Hematopoietic multipotent progenitor cell (in vitro differentiated cells): ENCODE measurements at regions not wholly inside any gene's neighbourhood (a gene's known extent, or its start where the extent isn't known, plus 50 kb on each side); places are given as distances from the start of the nearest gene placed in this dataset.
"Not testable (repeated sequence)": the region's sequence is repeated elsewhere in the genome, so short reads cannot be mapped to it uniquely, and the experiment has no call there.

Experiments used
- DNase-seq, 3 donors: peaks; one replicate each; pipeline ENCODE4 v3.0.0-alpha.2; 2011 to 2015; ENCODE audit warnings: low read depth in 2 of 3, low spot score in 2 of 3

DNA sequence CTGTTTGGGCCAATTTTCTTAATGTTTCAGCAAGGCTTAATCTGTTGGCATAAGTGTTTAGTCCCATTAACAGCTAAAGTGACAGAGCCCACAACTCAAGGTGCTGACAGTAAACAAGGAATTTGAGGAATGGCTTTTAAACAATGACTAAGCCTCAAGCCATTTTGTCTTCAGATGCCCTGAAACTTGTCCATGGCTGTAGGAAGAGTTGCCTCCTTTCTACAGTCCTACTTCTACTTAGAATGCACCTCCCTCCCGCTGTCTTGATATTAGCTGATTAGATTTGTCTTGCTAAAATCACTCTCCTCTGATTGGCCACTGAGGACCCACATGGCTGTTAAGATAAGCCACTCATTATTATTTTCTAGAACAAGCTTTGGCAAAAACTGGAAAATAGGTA is 188.4 kb upstream of the OTX2 start:
- no peak for DNase-seq

DNA sequence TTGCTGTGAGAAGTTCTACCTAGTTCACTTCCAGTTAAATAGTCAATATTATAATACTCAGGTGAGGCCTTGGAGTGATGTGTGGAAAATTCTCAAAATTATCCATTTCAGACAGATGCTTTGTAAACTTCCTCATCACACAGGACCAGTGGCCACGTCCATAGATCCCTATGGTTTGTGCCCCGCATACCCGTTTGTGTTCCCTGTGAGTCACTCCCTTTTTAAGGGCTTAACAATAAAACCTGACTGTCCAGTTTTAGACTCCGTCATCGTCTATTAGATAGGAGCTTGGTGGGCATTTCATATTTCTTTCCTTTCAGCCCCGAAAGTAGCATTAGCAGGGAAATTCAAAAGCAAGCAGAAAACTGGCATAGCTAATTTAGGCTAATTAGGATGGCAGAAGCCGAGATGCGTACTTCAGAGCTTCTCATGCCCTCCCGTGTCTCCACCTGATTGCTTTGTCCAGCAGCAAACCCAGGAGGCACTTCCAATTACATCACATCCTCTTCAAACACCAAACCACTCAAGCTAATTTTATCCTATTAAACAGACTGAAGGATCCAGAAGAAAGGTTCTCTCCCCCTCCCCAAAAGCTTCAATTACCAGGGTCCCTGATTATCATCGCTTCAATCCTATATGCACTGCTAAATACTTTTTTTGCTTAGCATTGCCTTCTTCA is 186.6 kb upstream of the OTX2 start:
- DNase-seq, result no peak

DNA sequence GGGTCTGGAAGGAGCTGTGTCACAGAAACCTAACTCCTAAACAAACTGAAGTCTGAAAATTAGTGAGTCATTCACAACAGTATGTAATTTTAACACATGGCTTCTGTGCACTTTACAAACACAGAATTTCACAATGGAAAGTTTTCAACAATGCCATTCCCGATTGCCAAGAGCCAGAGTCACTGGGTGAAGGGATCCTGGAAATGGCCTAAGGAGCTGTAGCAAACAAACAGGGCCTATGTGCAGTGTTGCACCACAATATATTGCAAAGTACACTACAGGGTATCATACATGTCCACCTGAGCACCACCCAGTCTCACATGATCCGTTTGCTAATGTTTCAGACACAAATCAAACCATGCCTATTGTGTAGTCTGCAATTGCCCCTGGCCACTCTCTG is 184.7 kb upstream of the OTX2 start:
- no peak for DNase-seq

DNA sequence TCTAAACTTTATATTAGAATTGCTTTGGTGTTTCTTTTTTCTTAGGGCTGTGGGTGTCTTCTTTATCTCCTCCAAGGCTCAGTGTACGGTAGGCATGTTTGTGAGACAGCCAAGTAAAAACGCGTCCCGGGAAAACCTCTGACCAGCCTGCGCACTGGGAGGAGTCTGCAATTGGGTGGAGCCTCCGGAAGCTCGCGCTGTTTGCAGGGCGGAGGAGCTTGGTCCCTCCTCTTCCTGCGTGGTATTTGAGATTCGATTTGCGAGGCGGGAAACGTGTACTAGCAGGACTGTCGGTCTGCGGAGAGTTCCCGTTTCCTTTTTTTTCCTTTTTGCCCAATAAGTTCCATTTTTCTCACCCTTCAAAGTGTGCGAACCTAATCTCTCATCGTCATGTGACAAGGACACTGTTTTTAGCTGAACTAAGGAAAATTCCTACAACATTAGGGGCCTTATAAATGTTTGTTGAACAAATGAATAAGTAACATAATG is 182.1 kb upstream of the OTX2 start:
- DNase-seq, result no peak

DNA sequence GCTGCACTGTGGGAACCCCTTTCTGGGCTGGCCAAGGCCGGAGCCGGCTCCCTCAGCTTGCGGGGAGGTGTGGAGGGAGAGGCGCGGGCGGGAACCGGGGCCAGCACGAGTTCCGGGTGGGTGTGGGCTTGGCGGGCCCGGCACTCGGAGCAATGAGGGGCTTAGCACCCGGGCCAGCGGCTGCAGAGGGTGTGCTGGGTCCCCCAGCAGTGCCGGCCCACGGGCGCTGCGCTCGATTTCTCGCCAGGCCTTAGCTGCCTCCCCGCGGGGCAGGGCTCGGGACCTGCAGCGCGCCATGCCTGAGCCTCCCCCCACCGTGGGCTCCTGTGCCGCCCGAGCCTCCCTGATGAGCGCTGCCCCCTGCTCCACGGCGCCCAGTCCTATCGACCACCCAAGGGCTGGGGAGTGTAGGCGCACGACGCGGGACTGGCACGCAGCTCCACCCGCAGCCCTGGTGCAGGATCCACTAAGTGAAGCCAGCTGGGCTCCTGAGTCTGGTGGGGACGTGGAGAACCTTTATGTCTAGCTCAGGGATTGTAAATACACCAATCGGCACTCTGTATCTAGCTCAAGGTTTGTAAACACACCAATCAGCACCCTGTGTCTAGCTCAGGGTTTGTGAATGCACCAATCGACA is 180.8 kb upstream of the OTX2 start:
- not testable (repeated sequence) for DNase-seq

DNA sequence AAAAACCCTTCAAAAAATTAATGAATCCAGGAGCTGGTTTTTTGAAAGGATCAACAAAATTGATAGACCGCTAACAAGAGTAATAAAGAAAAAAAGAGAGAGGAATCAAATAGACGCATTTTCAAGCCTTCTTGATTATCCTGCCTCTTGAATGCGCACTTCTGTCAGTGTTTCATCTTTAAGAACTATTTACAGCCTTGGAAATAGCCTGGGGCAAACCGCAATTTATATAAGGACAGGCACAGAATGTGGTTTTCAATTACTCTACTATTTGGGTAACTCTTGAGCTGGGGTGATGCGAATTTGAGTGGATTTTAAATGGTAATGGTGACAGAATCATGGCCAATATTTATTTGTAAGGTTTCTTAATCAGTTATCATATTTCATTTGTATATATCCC is 179.1 kb upstream of the OTX2 start:
- no peak for DNase-seq

DNA sequence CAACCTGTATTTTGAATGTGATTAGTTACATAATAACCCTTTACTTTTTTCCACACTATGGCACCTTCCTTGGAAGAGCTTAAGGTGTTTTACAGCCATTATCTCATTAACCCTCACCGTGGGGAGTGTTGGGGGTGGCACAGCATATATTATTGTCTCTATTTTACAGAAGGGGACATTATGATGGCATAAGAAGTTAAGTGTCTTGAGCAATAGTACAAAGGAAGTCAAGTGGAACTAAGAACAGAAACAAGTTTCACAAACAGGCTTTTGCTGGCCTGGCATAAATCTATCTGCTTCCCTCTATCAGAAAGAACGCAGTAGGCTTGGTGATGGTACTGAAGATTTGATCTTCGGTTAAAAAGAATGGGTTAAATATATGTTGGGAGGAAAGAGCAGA is 169.7 kb upstream of the OTX2 start:
- DNase-seq, result no peak

DNA sequence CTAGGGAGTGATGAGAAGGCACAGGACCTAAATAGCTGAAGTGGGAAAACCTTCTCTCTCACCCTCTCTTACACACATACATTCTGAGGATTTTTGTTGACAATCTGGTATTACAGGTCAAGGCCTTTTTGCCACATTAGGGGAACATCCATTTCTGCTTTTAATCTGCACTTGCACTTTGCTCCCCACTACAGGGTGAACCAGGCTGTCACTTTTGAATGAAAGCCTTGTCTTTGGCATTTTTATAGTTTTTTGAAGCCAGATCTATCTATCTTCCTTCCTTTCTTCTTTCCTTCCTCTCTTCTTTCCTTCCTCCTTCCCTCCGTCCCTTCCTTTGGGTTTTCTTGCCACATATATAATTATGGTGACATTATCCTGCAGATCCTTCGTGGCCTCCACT is 165.9 kb upstream of the OTX2 start:
- no peak for DNase-seq

DNA sequence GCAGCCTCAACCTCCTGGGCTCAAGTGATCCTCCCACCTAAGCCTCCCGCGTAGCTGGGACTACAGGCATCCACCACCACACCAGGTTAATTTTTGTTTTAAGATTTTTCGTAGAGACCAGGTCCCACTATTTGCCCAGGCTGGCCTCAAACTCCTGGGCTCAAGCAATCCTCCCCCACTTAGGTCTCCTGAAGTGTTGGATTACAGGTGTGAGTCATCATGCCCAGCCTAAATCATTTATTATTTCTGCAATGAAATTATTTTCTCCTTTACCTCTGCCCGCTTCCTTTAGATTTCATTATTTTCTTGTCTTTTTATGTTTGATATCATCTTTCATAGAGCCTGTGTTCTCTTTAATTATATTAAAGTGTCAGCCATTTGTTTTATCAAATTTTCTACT is 165.2 kb upstream of the OTX2 start:
- DNase-seq, result no peak

DNA sequence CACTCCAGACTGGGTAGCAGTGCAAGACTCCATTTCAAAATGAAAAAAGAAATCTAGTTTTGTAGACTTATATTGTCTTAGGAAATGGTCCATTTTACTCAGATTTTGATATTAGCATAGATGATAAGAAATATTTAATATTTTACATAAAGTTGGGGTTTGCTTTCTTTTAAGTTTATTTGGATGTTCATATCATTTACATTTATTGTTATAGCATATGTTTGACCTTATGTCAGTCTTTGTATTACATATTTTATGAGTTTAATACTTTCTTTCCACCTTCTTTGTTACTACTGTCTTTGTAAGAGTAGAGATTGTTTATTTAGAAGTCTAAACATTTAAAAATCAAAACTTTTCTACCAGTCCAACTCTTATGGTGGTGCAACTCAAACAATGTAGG is 162.7 kb upstream of the OTX2 start:
- DNase-seq, result no peak

DNA sequence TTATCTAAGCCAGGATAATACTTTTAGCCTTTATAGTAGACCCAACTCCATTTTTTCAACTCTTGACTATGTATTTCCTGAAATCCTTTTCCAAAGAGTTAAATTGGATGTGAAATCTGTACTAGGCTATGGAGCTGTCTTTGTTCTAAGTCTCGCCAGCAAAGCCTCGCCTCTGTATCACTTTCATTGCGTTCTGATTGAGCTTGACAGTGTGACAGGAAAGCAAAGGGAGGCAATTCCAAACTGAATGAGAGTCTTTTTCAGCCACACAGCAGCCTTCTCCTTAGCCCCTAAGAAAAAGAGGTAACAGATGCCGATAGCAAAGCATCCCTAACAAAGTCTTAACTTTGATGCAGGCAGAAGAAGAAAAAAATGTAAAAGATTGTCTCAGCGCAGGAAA is 154.6 kb upstream of the OTX2 start:
- no peak for DNase-seq

DNA sequence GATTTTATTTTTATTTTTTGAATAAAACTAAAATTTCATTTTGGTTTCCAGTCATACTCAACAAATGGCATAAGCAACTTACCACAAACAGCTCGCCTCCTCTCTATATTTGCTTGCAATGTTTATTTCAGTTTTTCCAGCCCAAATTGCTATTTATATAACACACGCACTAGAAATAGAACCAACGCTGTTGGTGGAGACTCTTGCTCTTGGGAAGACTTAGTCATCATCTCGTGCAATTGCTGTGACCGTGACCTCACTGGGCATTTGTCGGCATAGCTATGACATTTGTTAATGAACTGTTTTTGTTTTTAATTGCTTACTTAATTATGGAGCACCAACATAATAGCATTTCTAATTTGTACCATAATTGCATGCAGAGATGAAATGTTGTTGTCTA is 153.1 kb upstream of the OTX2 start:
- no peak for DNase-seq

DNA sequence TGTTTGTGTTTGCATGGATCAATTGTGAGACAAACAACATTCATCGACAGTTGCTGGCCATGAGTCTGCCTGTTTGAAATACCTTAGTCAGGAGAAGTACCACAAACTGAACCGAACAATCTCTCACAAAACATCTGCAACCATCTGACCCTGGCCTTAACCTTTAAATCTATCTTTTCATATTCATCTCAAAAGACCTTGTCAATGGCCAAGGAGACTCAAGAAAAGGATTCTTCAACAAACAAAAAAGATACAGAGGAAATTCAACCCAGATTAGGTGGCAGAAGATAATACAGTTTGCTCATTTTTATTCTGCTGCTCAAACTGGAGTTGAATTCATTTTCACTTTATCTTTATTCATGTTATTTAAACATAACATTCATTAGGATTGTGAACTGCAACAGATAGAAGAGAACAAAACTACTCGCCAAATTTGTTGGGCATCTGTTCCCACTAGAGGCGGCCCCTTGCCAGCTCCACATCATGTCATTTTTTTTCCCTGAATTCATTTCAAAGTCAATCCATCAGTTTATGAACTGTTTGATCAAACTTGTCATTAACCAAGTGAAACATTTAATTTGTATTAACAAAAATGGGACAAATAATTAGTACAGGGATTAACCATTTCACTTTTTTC is 152.3 kb upstream of the OTX2 start:
- DNase-seq, result no peak

DNA sequence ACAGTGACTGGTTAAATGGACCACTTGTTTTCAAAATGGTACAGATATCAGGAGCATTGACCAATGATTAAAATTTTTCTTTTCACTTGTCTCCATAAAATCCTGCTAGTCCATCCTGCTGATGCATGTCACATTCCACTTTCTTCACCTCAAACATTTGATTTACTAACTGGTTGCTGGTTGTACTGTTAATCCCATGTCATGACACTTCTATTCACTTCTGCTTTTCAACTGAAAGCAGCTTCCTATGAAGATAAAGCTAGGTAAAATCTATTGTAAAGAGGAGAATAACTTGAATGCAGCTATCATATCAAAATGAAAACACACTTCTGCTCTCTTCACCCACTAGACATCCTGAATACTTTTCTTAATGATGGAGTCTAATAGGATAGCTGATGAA is 149.6 kb upstream of the OTX2 start:
- DNase-seq, result no peak

DNA sequence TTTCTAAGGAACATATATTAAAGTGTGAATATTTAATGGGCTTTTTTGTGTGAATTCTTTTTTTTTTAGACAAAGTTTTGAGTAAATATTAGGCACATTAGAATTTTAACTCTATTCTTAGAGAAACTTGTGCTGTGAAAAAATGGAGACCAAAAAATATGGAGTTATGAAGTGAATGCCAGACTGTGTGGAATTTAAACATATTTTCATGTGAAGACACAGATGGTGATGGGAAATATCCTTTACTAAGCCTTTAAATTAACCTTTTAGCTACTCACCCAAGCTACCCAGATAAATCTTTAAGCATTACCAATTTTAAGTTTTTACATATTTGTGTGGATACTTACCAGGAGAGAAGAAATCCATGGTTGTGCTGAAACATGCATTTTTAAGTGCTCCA is 148.8 kb upstream of the OTX2 start:
- no peak for DNase-seq

DNA sequence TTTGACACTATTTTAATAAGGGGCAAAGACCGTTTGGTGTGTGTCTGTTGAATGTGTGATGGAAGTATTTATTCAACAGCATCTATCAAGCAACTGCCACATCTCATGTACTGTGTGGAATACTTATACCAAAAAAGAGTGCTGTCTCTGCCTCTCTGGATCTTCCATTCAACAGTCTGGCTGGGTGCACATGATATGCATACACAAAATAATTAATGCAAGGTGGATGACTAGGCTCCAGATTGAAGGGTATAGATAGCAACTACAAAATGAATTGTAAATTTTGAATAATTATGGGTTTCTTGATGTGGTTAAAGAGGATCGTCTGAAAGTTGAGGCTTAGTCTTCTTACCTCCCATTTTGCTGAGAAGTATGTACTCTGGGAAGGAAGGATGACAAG is 145.9 kb upstream of the OTX2 start:
- DNase-seq, result no peak

DNA sequence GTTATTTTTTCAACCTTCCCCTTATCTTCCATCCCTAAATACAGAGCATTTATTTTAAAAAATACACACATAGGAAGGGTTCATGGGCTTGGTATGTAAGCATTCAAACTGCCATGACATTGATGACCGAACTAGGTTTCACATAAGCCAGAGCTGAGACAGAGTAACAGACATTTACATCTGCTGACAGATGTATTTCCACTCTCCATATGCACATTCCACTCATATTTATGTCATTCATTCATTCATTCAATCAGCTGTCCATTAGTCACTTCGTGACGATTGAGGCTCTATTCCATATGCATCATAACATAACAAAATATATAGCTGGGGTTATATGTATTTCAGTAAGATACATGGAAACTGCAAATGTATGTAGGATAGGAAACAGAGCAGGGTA is 145.5 kb upstream of the OTX2 start:
- no peak for DNase-seq

DNA sequence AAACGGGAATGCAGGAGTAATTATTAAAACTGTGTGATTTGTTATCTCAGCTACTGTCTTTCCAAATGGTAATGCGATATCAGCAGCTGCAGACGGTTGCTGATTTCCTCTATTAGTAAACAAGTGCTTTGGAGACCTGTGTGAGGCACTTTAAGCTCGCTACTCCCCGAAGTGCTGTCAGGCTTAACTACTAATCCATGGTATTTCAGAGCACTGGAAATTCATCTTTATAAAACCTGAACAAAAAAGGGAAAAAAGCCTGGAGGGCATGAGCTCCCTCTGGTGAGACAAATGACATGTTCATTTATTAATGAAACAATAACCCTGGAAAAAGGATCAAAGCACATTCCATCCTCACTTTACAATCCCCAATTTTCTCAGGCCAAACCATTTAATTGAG is 143.6 kb upstream of the OTX2 start:
- DNase-seq, result no peak

DNA sequence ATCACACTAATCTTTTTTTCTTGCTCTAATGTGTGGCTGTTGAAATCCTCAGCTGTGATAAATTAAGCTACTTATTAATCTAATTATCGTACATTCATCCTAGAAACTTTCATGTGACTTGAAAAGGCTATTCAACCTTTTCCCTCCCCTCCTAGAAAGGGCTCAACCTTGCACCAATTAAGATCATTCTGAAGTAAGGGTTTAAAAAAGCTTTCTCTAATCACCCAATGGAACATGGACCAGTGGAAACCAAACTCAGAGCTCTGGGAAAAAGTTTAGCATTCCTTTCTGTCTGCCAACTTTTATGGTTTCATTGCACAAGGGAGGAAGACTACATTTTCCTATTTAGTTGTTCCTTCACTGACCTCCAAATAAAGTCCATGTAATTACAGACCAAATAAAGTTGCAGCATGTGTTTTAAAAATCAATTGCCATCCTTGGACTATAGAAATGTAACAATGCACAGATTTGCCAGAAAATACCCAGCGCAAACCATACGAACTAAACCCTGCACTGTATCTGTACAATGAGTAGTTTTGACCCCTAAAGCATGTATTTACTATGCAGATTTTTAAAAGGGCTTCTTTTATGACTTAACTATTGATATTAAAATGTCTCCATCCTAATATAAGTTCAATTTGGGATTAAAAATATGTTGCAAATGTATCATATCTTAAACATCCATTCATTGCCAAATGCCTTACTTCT is 142.6 kb upstream of the OTX2 start:
- DNase-seq, result no peak

DNA sequence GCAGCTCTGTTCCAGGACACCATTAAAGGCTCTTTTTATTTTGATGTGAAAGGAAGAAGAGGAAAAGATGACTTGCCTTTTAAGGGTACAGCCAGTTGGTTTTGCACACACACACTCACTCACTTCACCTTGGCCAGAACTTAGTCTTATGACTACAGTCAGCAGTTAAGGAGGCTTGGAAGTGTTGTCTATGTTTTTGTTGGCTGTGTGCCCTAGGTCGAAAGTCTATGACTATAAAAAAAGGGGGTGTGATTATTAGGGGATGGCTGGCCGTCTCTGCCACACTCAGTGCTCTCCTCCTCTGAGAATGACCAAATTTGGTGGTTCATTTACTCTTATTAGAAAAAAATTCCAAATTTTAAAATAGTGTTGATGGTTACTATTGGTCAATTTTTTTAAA is 139.5 kb upstream of the OTX2 start:
- DNase-seq, result no peak

DNA sequence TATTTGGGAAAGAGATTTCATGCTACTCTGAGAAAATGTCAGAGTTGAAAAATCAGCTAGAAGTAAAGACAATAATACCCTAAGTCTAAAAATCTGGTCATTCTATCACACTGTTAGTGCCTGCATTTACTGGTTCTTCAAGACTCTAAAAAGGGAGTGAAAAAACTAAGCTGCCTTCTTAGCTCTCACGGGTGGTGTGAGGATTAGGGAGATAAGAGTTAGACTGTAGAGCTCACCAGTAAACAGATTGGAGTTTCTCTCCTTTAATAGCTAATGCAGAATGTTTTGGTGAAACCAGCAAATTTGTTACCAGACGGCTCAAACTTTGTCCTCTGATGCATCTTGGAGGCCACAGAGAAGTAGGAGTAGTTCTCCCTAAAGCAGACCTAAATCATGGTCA is 135.0 kb upstream of the OTX2 start:
- DNase-seq, result no peak

DNA sequence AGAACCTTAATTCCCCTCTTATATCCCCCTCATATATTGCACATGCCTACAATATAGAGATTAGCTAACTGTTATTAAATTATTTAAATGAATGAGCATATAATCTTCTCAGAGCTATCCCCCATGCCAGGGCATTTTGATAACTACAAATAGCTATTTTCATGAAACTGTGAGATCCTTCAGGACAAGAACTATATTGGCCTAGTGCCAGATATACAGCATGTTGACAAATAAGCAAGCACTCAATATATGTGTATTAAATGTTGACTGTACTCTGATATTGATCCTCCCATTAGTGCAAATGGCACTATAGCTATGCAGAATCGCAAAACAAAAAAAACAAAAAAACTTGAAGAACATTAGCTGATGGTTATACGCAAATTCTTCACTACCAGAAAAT is 134.1 kb upstream of the OTX2 start:
- DNase-seq, result no peak
